K562 (cell line): ENCODE measurements at regions not wholly inside any gene's neighbourhood (a gene's known extent, or its start where the extent isn't known, plus 50 kb on each side); places are given as distances from the start of the nearest gene placed in this dataset.

Source experiments
- ATAC-seq: fragments of 200-7000 bp; cut with Tn5 transposase; 3 replicates; pipeline ENCODE4 v1.9.1; 2020; ENCODE audit warnings: moderate library complexity
- BruUV-seq: library from RNA; stranded (reverse); fragments of 400-500 nt; replicated peaks from 2 replicates; lab custom pipeline; 2021; lab: Mats Ljungman, UMichigan
- CTCF ChIA-PET: fragments of 300-600 bp; formaldehyde crosslinking; extraction: SDS; loops from one replicate; lab custom pipeline; 2021; ENCODE audit warnings: low intra/inter-chr PET ratio; lab: Yijun Ruan, JAX
- POLR2A ChIA-PET: fragments of 300-600, 350-650 bp; sonication (Branson Sonifier 250); formaldehyde crosslinking; extraction: SDS; loops from one replicate; lab custom pipeline; 2021; ENCODE audit warnings: antibody characterized with exemption, inconsistent platforms; lab: Yijun Ruan, JAX
- DNase-seq, 4 experiments: peaks; one replicate each; pipeline versions ENCODE4 v3.0.0 to v3.0.0-alpha.2; 2011 to 2018; ENCODE audit warnings: low spot score in 3 of 4, mixed read lengths in 3 of 4; ENCODE audit errors: extremely low read depth in 1 of 4
- FAIRE-seq: peaks from 2 replicates; lab custom pipeline; 2011; peaks lifted over from hg19 to GRCh38; lab: Jason Lieb, UNC
- H2AFZ ChIP-seq: 2 replicates; pipeline ENCODE4 v1.6.0; 2011; ENCODE audit warnings: low read depth, low read length, control low read depth, inconsistent platforms
- H3K27ac ChIP-seq: fragments of 200-600 bp; 3 replicates; pipeline ENCODE4 v1.8.0; 2011; ENCODE audit warnings: low read depth, mild to moderate bottlenecking, control low read depth, inconsistent platforms, low read length, moderate library complexity, mixed read lengths; ENCODE audit errors: extremely low read depth
- H3K27me3 ChIP-seq, 2 experiments: fragments of 300-600 bp in 1 of 2; 2 replicates in 1 of 2; 3 replicates in 1 of 2; pipeline versions ENCODE4 v1.6.0 to v1.8.0; 2011; ENCODE audit warnings: inconsistent platforms in 2 of 2, low read length in 2 of 2, mild to moderate bottlenecking in 1 of 2, mixed read lengths in 1 of 2, moderate library complexity in 1 of 2; ENCODE audit not compliant: control insufficient read depth in 2 of 2, insufficient read depth in 2 of 2
- H3K36me3 ChIP-seq: fragments of 300-600 bp; 3 replicates; pipeline ENCODE4 v1.8.0; 2011; ENCODE audit warnings: mild to moderate bottlenecking, low read length, inconsistent platforms; ENCODE audit not compliant: control insufficient read depth, insufficient read depth
- H3K4me1 ChIP-seq, 2 experiments: fragments of 200-600 bp in 1 of 2; replicated peaks in 1 of 2; 2 replicates in 1 of 2; 3 replicates in 1 of 2; pipeline versions ENCODE4 v1.5.1 to v1.8.0; 2011; ENCODE audit warnings: inconsistent platforms in 2 of 2, low read length in 2 of 2, mild to moderate bottlenecking in 1 of 2, mixed read lengths in 1 of 2, moderate library complexity in 1 of 2; ENCODE audit not compliant: control insufficient read depth in 2 of 2, insufficient read depth in 2 of 2
- H3K4me2 ChIP-seq: 2 replicates; pipeline ENCODE4 v1.6.1; 2011; ENCODE audit warnings: low read length, control low read depth, inconsistent platforms, mixed read lengths; ENCODE audit not compliant: insufficient read depth
- H3K4me3 ChIP-seq: fragments of 200-600 bp; sonication (generic), shearing (Covaris generic); 2 replicates; pipeline ENCODE4 v1.5.1; 2016; ENCODE audit warnings: control low read depth, inconsistent platforms
- H3K79me2 ChIP-seq: fragments of 200-600 bp; 3 replicates; pipeline ENCODE4 v1.8.0; 2011; ENCODE audit warnings: low read length, inconsistent platforms; ENCODE audit not compliant: control insufficient read depth, insufficient read depth
- H3K9ac ChIP-seq, 2 experiments: 2 replicates each; pipeline versions ENCODE4 v1.6.0 to v1.6.1; 2011; ENCODE audit warnings: low read depth in 2 of 2, low read length in 2 of 2, control low read depth in 1 of 2, inconsistent platforms in 1 of 2, mild to moderate bottlenecking in 1 of 2, mixed read lengths in 1 of 2; ENCODE audit not compliant: insufficient read depth in 1 of 2
- H3K9me1 ChIP-seq: one replicate; pipeline ENCODE4 v1.6.0; 2011; ENCODE audit warnings: inconsistent platforms, mild to moderate bottlenecking, low read length, moderate library complexity; ENCODE audit not compliant: control insufficient read depth, insufficient read depth
- H3K9me3 ChIP-seq: replicated peaks from 2 replicates; pipeline ENCODE4 v1.5.1; 2011; ENCODE audit warnings: low read depth, low read length, inconsistent platforms; ENCODE audit not compliant: control insufficient read depth, insufficient read depth
- H4K20me1 ChIP-seq: replicated peaks from 2 replicates; pipeline ENCODE4 v1.6.1; 2011; ENCODE audit warnings: low read length, inconsistent platforms, mixed read lengths; ENCODE audit not compliant: control insufficient read depth, insufficient read depth
- EP300 ChIP-seq: IDR thresholded peaks from 2 replicates; pipeline ENCODE4 v1.6.1; 2012; ENCODE audit warnings: low read length, improper control_type of control experiment
- ERF ChIP-seq: fragments of 450-650 bp; formaldehyde crosslinking; IDR thresholded peaks from 2 replicates; pipeline ENCODE4 v1.4.0; 2020; ENCODE audit warnings: mild to moderate bottlenecking, mixed read lengths
- KLF1 ChIP-seq: fragments of 450-650 bp; IDR thresholded peaks from 2 replicates; pipeline ENCODE4 v1.6.1; 2016; ENCODE audit warnings: missing genetic modification characterization, missing compliant biosample characterization
- POLR2B ChIP-seq: fragments of 450-650 bp; IDR thresholded peaks from 2 replicates; pipeline ENCODE4 v1.6.1; 2018; ENCODE audit warnings: low read depth; ENCODE audit not compliant: partially characterized antibody
- RB1 ChIP-seq: fragments of 450-650 bp; IDR thresholded peaks from 2 replicates; pipeline ENCODE4 v1.6.1; 2017; ENCODE audit warnings: low read depth, mild to moderate bottlenecking
- RBBP5 ChIP-seq: fragments of 200-600 bp; sonication (generic); IDR thresholded peaks from 2 replicates; pipeline ENCODE4 v1.6.1; 2012; ENCODE audit warnings: borderline replicate concordance, mild to moderate bottlenecking, low read length, control low read depth, inconsistent platforms; ENCODE audit not compliant: insufficient read depth, poor library complexity, severe bottlenecking
- TAL1 ChIP-seq: fragments of 450-650 bp; IDR thresholded peaks from 2 replicates; pipeline ENCODE4 v1.6.1; 2016; ENCODE audit warnings: mild to moderate bottlenecking
- WGBS: fragments of 100-300 bp; shearing (Covaris generic); methylation state at CpG from one replicate; pipeline ENCODE4 v1.1.6; 2016; ENCODE audit warnings: low coverage, mixed read lengths; ENCODE audit not compliant: insufficient coverage; ENCODE audit errors: missing lambda C conversion rate; 5-methylcytosine and 5-hydroxymethylcytosine counted together
- in situ Hi-C: fragments of 300-500 bp; cut with MboI; formaldehyde crosslinking; loops from 4 replicates; pipeline ENCODE4 v1.15.0; 2018; ENCODE audit warnings: inconsistent platforms, mixed read lengths
- intact Hi-C: fragments of 100-400 bp; cut with micrococcal nuclease; formaldehyde crosslinking; loops from 2 replicates; pipeline ENCODE4 v1.14.2; 2022
- TF ChIP-seq, protein P1 (sequence below): fragments of 250-450 bp; sonication (Bioruptor Pico); IDR thresholded peaks from 2 replicates; pipeline ENCODE4 v1.8.0; 2022; ENCODE audit warnings: moderate library complexity, mild to moderate bottlenecking, inconsistent platforms
- TF ChIP-seq, protein P2 (sequence below), 2 experiments: fragments of 150-350 bp in 1 of 2; IDR thresholded peaks; 2 replicates each; pipeline ENCODE4 v1.6.1; 2012 to 2016; ENCODE audit warnings: low read depth in 2 of 2, low read length in 2 of 2, mild to moderate bottlenecking in 1 of 2, moderate library complexity in 1 of 2

DNA sequence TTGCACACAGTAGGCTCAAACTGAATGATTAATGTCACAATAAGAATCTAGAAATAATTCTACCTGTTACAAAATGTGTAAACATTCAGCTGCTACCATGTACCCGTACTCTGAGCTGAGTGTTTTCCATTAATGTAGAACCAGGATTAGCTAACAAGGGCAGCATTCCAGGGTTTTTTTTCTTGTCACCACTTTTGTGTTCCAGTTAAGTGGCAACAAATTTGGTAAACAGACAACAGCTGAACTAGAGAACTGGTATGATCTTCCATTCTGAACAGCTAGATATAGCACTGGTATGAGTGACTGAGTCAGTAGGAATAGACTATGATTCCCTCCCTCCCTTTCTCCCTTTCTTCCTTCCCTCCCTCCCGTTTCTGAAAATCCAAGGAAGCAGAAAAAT lies 229.4 kb downstream of the CD47 start:
- H3K4me3 ChIP-seq = no peak overlapping the region
- no peak for FAIRE-seq
- no peak overlapping the region for H2AFZ ChIP-seq
- no peak for DNase-seq
- H3K27ac ChIP-seq = no peak overlapping the region
- H3K4me1 ChIP-seq = no peaks in the 10 kb centered on the region
- H3K4me2 ChIP-seq = no peak overlapping the region
- ChIA-PET POLR2A (interaction anchor here (1.0 kb wide), 1 partner anchor 14 kb away, joined by 3 read pairs; no protein-coding TSS in a partner anchor), CTCF (no interaction called here)
- no peaks in the 10 kb centered on the region for H3K9me3 ChIP-seq
- H3K9ac ChIP-seq = no peak overlapping the region
- intact Hi-C loops = no loop called here
- WGBS = 0% methylated on average over 2 of the region's 2 CpGs
- no peaks in the 10 kb centered on the region for H3K9me1 ChIP-seq
- H4K20me1 ChIP-seq = no peaks in the 10 kb centered on the region
- no peak for ATAC-seq
- TF ChIP-seq EP300 (no peak), RBBP5 (no peak), KLF1 (no peak), POLR2B (no peak), RB1 (no peak), TAL1 (no peak), ERF (CRISPR knock-in tag) (no peak)
- TF ChIP-seq, protein P1, sequence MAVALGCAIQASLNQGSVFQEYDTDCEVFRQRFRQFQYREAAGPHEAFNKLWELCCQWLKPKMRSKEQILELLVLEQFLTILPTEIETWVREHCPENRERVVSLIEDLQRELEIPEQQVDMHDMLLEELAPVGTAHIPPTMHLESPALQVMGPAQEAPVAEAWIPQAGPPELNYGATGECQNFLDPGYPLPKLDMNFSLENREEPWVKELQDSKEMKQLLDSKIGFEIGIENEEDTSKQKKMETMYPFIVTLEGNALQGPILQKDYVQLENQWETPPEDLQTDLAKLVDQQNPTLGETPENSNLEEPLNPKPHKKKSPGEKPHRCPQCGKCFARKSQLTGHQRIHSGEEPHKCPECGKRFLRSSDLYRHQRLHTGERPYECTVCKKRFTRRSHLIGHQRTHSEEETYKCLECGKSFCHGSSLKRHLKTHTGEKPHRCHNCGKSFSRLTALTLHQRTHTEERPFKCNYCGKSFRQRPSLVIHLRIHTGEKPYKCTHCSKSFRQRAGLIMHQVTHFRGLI (CRISPR knock-in tag) = no peak
- TF ChIP-seq, protein P2, sequence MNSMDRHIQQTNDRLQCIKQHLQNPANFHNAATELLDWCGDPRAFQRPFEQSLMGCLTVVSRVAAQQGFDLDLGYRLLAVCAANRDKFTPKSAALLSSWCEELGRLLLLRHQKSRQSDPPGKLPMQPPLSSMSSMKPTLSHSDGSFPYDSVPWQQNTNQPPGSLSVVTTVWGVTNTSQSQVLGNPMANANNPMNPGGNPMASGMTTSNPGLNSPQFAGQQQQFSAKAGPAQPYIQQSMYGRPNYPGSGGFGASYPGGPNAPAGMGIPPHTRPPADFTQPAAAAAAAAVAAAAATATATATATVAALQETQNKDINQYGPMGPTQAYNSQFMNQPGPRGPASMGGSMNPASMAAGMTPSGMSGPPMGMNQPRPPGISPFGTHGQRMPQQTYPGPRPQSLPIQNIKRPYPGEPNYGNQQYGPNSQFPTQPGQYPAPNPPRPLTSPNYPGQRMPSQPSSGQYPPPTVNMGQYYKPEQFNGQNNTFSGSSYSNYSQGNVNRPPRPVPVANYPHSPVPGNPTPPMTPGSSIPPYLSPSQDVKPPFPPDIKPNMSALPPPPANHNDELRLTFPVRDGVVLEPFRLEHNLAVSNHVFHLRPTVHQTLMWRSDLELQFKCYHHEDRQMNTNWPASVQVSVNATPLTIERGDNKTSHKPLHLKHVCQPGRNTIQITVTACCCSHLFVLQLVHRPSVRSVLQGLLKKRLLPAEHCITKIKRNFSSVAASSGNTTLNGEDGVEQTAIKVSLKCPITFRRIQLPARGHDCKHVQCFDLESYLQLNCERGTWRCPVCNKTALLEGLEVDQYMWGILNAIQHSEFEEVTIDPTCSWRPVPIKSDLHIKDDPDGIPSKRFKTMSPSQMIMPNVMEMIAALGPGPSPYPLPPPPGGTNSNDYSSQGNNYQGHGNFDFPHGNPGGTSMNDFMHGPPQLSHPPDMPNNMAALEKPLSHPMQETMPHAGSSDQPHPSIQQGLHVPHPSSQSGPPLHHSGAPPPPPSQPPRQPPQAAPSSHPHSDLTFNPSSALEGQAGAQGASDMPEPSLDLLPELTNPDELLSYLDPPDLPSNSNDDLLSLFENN (IDR thresholded peaks at IDR 0.05; ENCODE audit: low read depth in 2 of 2, low read length in 2 of 2) = no peak
- no TSS peak for BruUV-seq
- H3K36me3 ChIP-seq = no peaks in the 10 kb centered on the region
- in situ Hi-C loops = no loop called here
- no peaks in the 10 kb centered on the region for H3K27me3 ChIP-seq
- no peaks in the 10 kb centered on the region for H3K79me2 ChIP-seq
